VCaP (cell line): ENCODE measurements at regions not wholly inside any gene's neighbourhood (a gene's known extent, or its start where the extent isn't known, plus 50 kb on each side); places are given as distances from the start of the nearest gene placed in this dataset.

Experiments used
- H3K27ac ChIP-seq: fragments of 450-650 bp; 2 replicates; pipeline ENCODE4 v1.5.1; 2017
- CTCF ChIP-seq: fragments of 450-650 bp; conservative IDR thresholded peaks from 2 replicates; pipeline ENCODE4 v1.5.1; 2017; ENCODE audit warnings: mild to moderate bottlenecking, moderate library complexity

GRCh38 chr12:59859171-59859510 lies 263.3 kb downstream of the SLC16A7 start:
- no peak overlapping the region for H3K27ac ChIP-seq
- no peak for TF ChIP-seq CTCF

GRCh38 chr12:59861635-59862034 lies 265.8 kb downstream of the SLC16A7 start:
- no peak overlapping the region for H3K27ac ChIP-seq
- no peak for TF ChIP-seq CTCF

GRCh38 chr12:59867055-59867454 lies 271.2 kb downstream of the SLC16A7 start:
- TF ChIP-seq CTCF = no peak

GRCh38 chr12:59867689-59868088 lies 271.9 kb downstream of the SLC16A7 start:
- H3K27ac ChIP-seq = no peak overlapping the region
- TF ChIP-seq CTCF = no peak

More at GRCh38 chr12:59867055-59867454, 271.2 kb downstream of the SLC16A7 start:
- H3K27ac ChIP-seq = no peak overlapping the region

- TF ChIP-seq CTCF = no peak
- H3K27ac ChIP-seq = no peak overlapping the region
These were observed 275.9 kb downstream of the SLC16A7 start for GRCh38 chr12:59871779-59872178.

- no peak overlapping the region for H3K27ac ChIP-seq
- TF ChIP-seq CTCF = no peak
These were observed 277.3 kb downstream of the SLC16A7 start for GRCh38 chr12:59873136-59873535.

- no peak for TF ChIP-seq CTCF
- no peak overlapping the region for H3K27ac ChIP-seq
These were observed 279.0 kb downstream of the SLC16A7 start for GRCh38 chr12:59874781-59875180.
